LNCaP clone FGC (cell line): ENCODE measurements at regions not wholly inside any gene's neighbourhood (a gene's known extent, or its start where the extent isn't known, plus 50 kb on each side); places are given as distances from the start of the nearest gene placed in this dataset.

Experiments used
- DNase-seq: peaks from one replicate; pipeline ENCODE4 v3.0.0-alpha.2; 2011; ENCODE audit warnings: low read depth
- H3K4me3 ChIP-seq: 2 replicates; pipeline ENCODE4 v1.5.1; 2011; ENCODE audit warnings: mild to moderate bottlenecking, low read depth, low read length, control low read depth
- CTCF ChIP-seq: IDR thresholded peaks from 2 replicates; pipeline ENCODE4 v1.5.1; 2012; ENCODE audit warnings: mild to moderate bottlenecking; ENCODE audit not compliant: control insufficient read depth, insufficient read depth; ENCODE audit errors: extremely low read depth

GRCh38 chr2:151030663-151031230, 230.9 kb downstream of the RBM43 start:
- no peak; the same call in 1 of the 2 replicates for TF ChIP-seq CTCF
- DNase-seq = no peak
- H3K4me3 ChIP-seq = no peak overlapping the region

- TF ChIP-seq CTCF = no peak
- no peak overlapping the region for H3K4me3 ChIP-seq
Measured at GRCh38 chr2:151029406-151030157, 232.1 kb downstream of the RBM43 start.

GRCh38 chr2:151028691-151029176, 232.9 kb downstream of the RBM43 start:
- H3K4me3 ChIP-seq = no peak overlapping the region

More at GRCh38 chr2:151029406-151030157, 232.1 kb downstream of the RBM43 start:
- DNase-seq = no peak

GRCh38 chr2:151027151-151027550, 234.5 kb downstream of the RBM43 start:
- no peak for DNase-seq
- no peak for TF ChIP-seq CTCF
- H3K4me3 ChIP-seq = no peak overlapping the region

More at GRCh38 chr2:151028691-151029176, 232.9 kb downstream of the RBM43 start:
- no peak for TF ChIP-seq CTCF
- no peak for DNase-seq

GRCh38 chr2:151025816-151026215, 235.8 kb downstream of the RBM43 start:
- DNase-seq = no peak
- no peak for TF ChIP-seq CTCF
- no peak overlapping the region for H3K4me3 ChIP-seq

GRCh38 chr2:151024696-151025251, 236.9 kb downstream of the RBM43 start:
- no peak for TF ChIP-seq CTCF
- H3K4me3 ChIP-seq = no peak overlapping the region
- no peak for DNase-seq
